ENCODE measurements at regions not wholly inside any gene's neighbourhood (a gene's known extent, or its start where the extent isn't known, plus 50 kb on each side); places are given as distances from the start of the nearest gene placed in this dataset.
"Not testable (repeated sequence)": the region's sequence is repeated elsewhere in the genome, so short reads cannot be mapped to it uniquely, and the experiment has no call there.

- peak overlapping the region; percentile 86 for H3K27ac Mint-ChIP-seq
- peaks cover 22% of the 10 kb centered on the region for H3K4me1 Mint-ChIP-seq (ENCODE audit: unreplicated experiment)
- DNase-seq (ENCODE audit: extremely low spot score, unreplicated experiment): no peak
- H3K9me3 Mint-ChIP-seq: peaks cover 5% of the 10 kb centered on the region
- no peaks in the 10 kb centered on the region for H3K27me3 Mint-ChIP-seq
- H3K4me3 Mint-ChIP-seq: no peak overlapping the region
- no peaks in the 10 kb centered on the region for H3K36me3 Mint-ChIP-seq
- TF ChIP-seq, protein P1, sequence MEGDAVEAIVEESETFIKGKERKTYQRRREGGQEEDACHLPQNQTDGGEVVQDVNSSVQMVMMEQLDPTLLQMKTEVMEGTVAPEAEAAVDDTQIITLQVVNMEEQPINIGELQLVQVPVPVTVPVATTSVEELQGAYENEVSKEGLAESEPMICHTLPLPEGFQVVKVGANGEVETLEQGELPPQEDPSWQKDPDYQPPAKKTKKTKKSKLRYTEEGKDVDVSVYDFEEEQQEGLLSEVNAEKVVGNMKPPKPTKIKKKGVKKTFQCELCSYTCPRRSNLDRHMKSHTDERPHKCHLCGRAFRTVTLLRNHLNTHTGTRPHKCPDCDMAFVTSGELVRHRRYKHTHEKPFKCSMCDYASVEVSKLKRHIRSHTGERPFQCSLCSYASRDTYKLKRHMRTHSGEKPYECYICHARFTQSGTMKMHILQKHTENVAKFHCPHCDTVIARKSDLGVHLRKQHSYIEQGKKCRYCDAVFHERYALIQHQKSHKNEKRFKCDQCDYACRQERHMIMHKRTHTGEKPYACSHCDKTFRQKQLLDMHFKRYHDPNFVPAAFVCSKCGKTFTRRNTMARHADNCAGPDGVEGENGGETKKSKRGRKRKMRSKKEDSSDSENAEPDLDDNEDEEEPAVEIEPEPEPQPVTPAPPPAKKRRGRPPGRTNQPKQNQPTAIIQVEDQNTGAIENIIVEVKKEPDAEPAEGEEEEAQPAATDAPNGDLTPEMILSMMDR (conservative IDR thresholded peaks at IDR 0.05): no peak
These were observed 69.4 kb upstream of the BMP2 start for GRCh38 chr20:6698056-6698455.

DNA sequence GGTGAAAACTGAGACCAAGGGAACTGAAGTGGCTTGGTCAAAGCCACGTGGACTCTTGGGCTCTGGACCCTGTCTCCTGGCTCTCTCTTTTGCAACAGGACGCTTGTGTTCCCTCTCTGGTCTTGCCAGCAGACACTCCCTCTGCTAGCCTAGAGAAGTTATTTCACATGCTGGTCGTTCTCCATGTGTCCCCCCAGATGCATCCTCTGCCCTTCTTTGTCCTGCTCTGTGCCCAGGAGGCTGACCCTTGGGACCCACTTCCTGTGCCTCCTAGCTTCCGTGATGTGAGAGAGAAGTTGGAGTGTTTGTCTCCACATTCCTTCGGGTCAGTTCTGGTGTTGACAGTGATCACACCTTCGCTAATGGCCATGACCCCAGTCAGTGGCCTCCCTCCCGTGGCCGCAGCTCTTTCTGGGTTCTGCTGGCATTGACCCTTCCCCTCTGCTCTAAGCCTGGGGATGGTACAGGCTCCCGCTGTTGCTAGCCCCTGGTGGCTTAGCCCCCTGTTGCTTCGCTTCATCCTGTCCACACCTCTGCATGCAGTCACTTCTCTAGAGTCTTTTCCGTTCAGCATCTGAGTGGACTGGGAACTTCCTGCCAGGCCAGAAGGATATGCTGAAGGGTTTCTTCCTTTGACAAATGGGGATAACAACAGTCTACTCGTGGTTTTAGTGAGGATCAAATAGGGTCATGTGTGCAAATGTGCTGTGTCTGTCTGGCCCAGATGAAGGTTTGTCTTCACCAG, 70.1 kb upstream of the BMP2 start:
- H3K27ac Mint-ChIP-seq: peak overlapping the region; percentile 86
- H3K4me1 Mint-ChIP-seq (ENCODE audit: unreplicated experiment): peaks cover 28% of the 10 kb centered on the region
- no peak for DNase-seq (ENCODE audit: extremely low spot score, unreplicated experiment)

DNA sequence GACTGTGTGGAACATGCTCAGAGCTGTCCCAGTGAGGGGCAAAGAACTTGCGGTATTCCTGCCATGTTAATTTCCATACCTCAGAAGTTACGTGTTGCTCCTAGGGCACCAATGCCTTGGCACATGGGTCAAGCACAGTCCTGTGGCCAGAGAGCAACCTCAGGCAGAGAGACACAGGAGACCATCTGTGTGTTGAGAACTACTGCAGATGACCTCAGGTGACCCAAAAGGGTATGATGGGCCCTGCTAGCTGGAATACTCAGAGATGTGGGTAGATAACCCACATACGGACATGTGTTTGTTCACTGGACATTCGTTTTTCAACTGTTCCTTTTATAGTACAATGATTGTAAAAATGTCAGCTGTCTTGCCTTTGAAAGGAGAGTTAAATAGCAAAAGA, 71.5 kb upstream of the BMP2 start:
- Mint-ChIP-seq H3K27ac (no peak overlapping the region), H3K9me3 (peaks cover 5% of the 10 kb centered on the region), H3K27me3 (no peaks in the 10 kb centered on the region), H3K4me3 (no peak overlapping the region), H3K4me1 (ENCODE audit: unreplicated experiment) (peaks cover 38% of the 10 kb centered on the region), H3K36me3 (no peaks in the 10 kb centered on the region)
- DNase-seq (ENCODE audit: extremely low spot score, unreplicated experiment): no peak
- TF ChIP-seq, protein P1 (conservative IDR thresholded peaks at IDR 0.05): no peak

More for the DNA sequence above, 70.1 kb upstream of the BMP2 start:
- H3K4me3 Mint-ChIP-seq: no peak overlapping the region
- no peaks in the 10 kb centered on the region for H3K27me3 Mint-ChIP-seq
- TF ChIP-seq, protein P1 (conservative IDR thresholded peaks at IDR 0.05): no peak
- H3K36me3 Mint-ChIP-seq: no peaks in the 10 kb centered on the region
- H3K9me3 Mint-ChIP-seq: peaks cover 5% of the 10 kb centered on the region

DNA sequence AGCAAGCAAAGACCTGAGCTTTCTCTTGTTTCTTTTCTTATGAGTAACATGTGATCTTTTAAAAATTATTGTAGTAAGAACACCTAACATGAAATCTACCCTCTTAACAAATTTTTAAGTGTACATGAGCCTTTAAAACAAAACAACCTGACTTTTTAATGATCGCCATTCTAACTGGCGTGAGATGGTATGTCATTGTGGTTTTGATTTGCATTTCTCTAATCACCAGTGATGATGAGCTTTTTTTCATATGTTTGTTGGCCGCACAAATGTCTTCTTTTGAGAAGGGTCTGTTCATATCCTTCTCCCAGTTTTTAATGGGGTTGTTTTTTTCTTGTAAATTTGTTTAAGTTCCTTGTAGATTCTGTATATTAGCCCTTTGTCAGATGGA, 73.7 kb upstream of the BMP2 start:
- not testable (repeated sequence) for H3K36me3 Mint-ChIP-seq; H3K27me3 Mint-ChIP-seq; DNase-seq (ENCODE audit: extremely low spot score, unreplicated experiment); H3K4me3 Mint-ChIP-seq; H3K9me3 Mint-ChIP-seq
- H3K4me1 Mint-ChIP-seq (ENCODE audit: unreplicated experiment): peaks cover 40% of the 10 kb centered on the region
- peak overlapping the region; percentile 81 for H3K27ac Mint-ChIP-seq

DNA sequence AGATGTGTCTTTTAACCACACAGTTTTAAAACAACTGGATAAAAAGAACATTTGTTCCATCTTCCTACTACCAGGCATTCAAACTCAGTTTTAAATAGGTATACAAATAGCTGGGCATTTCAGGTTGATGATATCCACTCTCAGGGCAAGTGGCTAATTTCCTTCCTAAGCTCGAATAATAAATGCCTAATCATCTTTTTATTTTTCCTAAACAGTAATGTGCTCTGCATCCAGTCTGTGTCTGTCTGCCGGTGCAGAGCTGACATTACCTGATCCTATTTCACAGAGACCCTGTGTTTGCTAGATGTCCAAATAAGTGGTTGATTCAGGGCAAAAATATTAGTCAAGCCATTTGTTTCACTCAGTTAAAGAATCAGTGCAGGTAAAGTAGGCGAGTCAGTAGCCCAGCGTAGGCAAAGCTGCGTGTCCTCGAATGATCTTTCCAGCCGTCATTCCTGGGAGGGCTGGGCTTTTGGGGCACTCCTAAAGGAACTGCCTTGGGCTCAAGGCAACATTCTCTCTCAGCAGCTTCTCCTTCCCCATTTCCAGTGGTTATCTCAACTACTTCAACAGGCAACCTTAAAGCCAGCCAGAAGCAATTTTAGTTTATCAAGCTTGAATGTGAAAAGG, 74.2 kb upstream of the BMP2 start:
- peak overlapping the region; percentile 81 for H3K27ac Mint-ChIP-seq
- peak overlapping the region; percentile 22 for H3K4me3 Mint-ChIP-seq
- H3K36me3 Mint-ChIP-seq: no peaks in the 10 kb centered on the region
- H3K27me3 Mint-ChIP-seq: no peaks in the 10 kb centered on the region
- no peak for DNase-seq (ENCODE audit: extremely low spot score, unreplicated experiment)
- TF ChIP-seq, protein P1 (conservative IDR thresholded peaks at IDR 0.05): no peak
- H3K9me3 Mint-ChIP-seq: peaks cover 3% of the 10 kb centered on the region
- H3K4me1 Mint-ChIP-seq (ENCODE audit: unreplicated experiment): peaks cover 41% of the 10 kb centered on the region

GRCh38 chr20:6692566-6693173, 74.8 kb upstream of the BMP2 start:
- H3K36me3 Mint-ChIP-seq: no peaks in the 10 kb centered on the region
- H3K27me3 Mint-ChIP-seq: no peaks in the 10 kb centered on the region
- H3K4me3 Mint-ChIP-seq: no peak overlapping the region
- TF ChIP-seq, protein P1 (conservative IDR thresholded peaks at IDR 0.05): no peak
- peak overlapping the region; percentile 81 for H3K27ac Mint-ChIP-seq
- DNase-seq (ENCODE audit: extremely low spot score, unreplicated experiment): no peak
- H3K9me3 Mint-ChIP-seq: no peaks in the 10 kb centered on the region
- peaks cover 38% of the 10 kb centered on the region for H3K4me1 Mint-ChIP-seq (ENCODE audit: unreplicated experiment)
